ENCODE measurements at regions not wholly inside any gene's neighbourhood (a gene's known extent, or its start where the extent isn't known, plus 50 kb on each side); places are given as distances from the start of the nearest gene placed in this dataset.

GRCh38 chr2:82000606-82001005 lies 1696.1 kb upstream of the LRRTM1 start:
- no peaks in the 10 kb centered on the region for H3K4me1 ChIP-seq (ENCODE audit: control insufficient read depth, insufficient read depth, low read length, unreplicated experiment)
- H3K27me3 ChIP-seq (ENCODE audit: insufficient read depth, low read length), result no peaks in the 10 kb centered on the region
- H2AFZ ChIP-seq (ENCODE audit: low read length, unreplicated experiment), result no peak overlapping the region
- H3K79me2 ChIP-seq (ENCODE audit: control insufficient read depth, insufficient read depth, low read length, unreplicated experiment), result no peaks in the 10 kb centered on the region
- no peak overlapping the region for H3K27ac ChIP-seq (ENCODE audit: low read depth, low read length)
- H3K36me3 ChIP-seq (ENCODE audit: insufficient read depth, low read length), result no peaks in the 10 kb centered on the region
- no peak overlapping the region for H3K4me3 ChIP-seq (ENCODE audit: low read depth, low read length)

GRCh38 chr2:81996332-81996731 lies 1691.8 kb upstream of the LRRTM1 start:
- no peaks in the 10 kb centered on the region for H3K79me2 ChIP-seq (ENCODE audit: control insufficient read depth, insufficient read depth, low read length, unreplicated experiment)
- no peak overlapping the region for H2AFZ ChIP-seq (ENCODE audit: low read length, unreplicated experiment)
- H3K36me3 ChIP-seq (ENCODE audit: insufficient read depth, low read length), result no peaks in the 10 kb centered on the region
- no peak overlapping the region for H3K4me3 ChIP-seq (ENCODE audit: low read depth, low read length)
- H3K27ac ChIP-seq (ENCODE audit: low read depth, low read length), result no peak overlapping the region
- H3K27me3 ChIP-seq (ENCODE audit: insufficient read depth, low read length), result no peaks in the 10 kb centered on the region
- H3K4me1 ChIP-seq (ENCODE audit: control insufficient read depth, insufficient read depth, low read length, unreplicated experiment), result no peaks in the 10 kb centered on the region

GRCh38 chr2:81991282-81991681 lies 1686.7 kb upstream of the LRRTM1 start:
- no peak overlapping the region for H2AFZ ChIP-seq (ENCODE audit: low read length, unreplicated experiment)
- no peaks in the 10 kb centered on the region for H3K79me2 ChIP-seq (ENCODE audit: control insufficient read depth, insufficient read depth, low read length, unreplicated experiment)
- no peaks in the 10 kb centered on the region for H3K27me3 ChIP-seq (ENCODE audit: insufficient read depth, low read length)

GRCh38 chr2:81987370-81987769 lies 1682.8 kb upstream of the LRRTM1 start:
- Histone ChIP-seq H3K36me3 (ENCODE audit: insufficient read depth, low read length) (no peaks in the 10 kb centered on the region), H3K4me1 (ENCODE audit: control insufficient read depth, insufficient read depth, low read length, unreplicated experiment) (no peaks in the 10 kb centered on the region), H3K27me3 (ENCODE audit: insufficient read depth, low read length) (no peaks in the 10 kb centered on the region), H3K27ac (ENCODE audit: low read depth, low read length) (no peak overlapping the region), H3K4me3 (ENCODE audit: low read depth, low read length) (no peak overlapping the region), H2AFZ (ENCODE audit: low read length, unreplicated experiment) (no peak overlapping the region), H3K79me2 (ENCODE audit: control insufficient read depth, insufficient read depth, low read length, unreplicated experiment) (no peaks in the 10 kb centered on the region)

More at GRCh38 chr2:81991282-81991681, 1686.7 kb upstream of the LRRTM1 start:
- Histone ChIP-seq H3K36me3 (ENCODE audit: insufficient read depth, low read length) (no peaks in the 10 kb centered on the region), H3K4me3 (ENCODE audit: low read depth, low read length) (no peak overlapping the region), H3K4me1 (ENCODE audit: control insufficient read depth, insufficient read depth, low read length, unreplicated experiment) (no peaks in the 10 kb centered on the region), H3K27ac (ENCODE audit: low read depth, low read length) (no peak overlapping the region)

- Histone ChIP-seq H3K27ac (ENCODE audit: low read depth, low read length) (no peak overlapping the region), H3K27me3 (ENCODE audit: insufficient read depth, low read length) (no peaks in the 10 kb centered on the region), H3K4me3 (ENCODE audit: low read depth, low read length) (no peak overlapping the region), H2AFZ (ENCODE audit: low read length, unreplicated experiment) (no peak overlapping the region), H3K4me1 (ENCODE audit: control insufficient read depth, insufficient read depth, low read length, unreplicated experiment) (no peaks in the 10 kb centered on the region), H3K79me2 (ENCODE audit: control insufficient read depth, insufficient read depth, low read length, unreplicated experiment) (no peaks in the 10 kb centered on the region), H3K36me3 (ENCODE audit: insufficient read depth, low read length) (no peaks in the 10 kb centered on the region)
These were observed 1680.6 kb upstream of the LRRTM1 start for GRCh38 chr2:81984969-81985637.

- H3K79me2 ChIP-seq (ENCODE audit: control insufficient read depth, insufficient read depth, low read length, unreplicated experiment), result no peaks in the 10 kb centered on the region
- no peaks in the 10 kb centered on the region for H3K4me1 ChIP-seq (ENCODE audit: control insufficient read depth, insufficient read depth, low read length, unreplicated experiment)
- H3K36me3 ChIP-seq (ENCODE audit: insufficient read depth, low read length), result no peaks in the 10 kb centered on the region
- H3K27ac ChIP-seq (ENCODE audit: low read depth, low read length), result no peak overlapping the region
- H3K4me3 ChIP-seq (ENCODE audit: low read depth, low read length), result no peak overlapping the region
- H2AFZ ChIP-seq (ENCODE audit: low read length, unreplicated experiment), result no peak overlapping the region
- H3K27me3 ChIP-seq (ENCODE audit: insufficient read depth, low read length), result no peaks in the 10 kb centered on the region
These were observed 1677.0 kb upstream of the LRRTM1 start for GRCh38 chr2:81981585-81981984.

GRCh38 chr2:81979086-81979485 lies 1674.5 kb upstream of the LRRTM1 start:
- Histone ChIP-seq H3K4me1 (ENCODE audit: control insufficient read depth, insufficient read depth, low read length, unreplicated experiment) (no peaks in the 10 kb centered on the region), H3K27ac (ENCODE audit: low read depth, low read length) (no peak overlapping the region), H3K79me2 (ENCODE audit: control insufficient read depth, insufficient read depth, low read length, unreplicated experiment) (no peaks in the 10 kb centered on the region), H3K27me3 (ENCODE audit: insufficient read depth, low read length) (no peaks in the 10 kb centered on the region), H2AFZ (ENCODE audit: low read length, unreplicated experiment) (no peak overlapping the region), H3K36me3 (ENCODE audit: insufficient read depth, low read length) (no peaks in the 10 kb centered on the region), H3K4me3 (ENCODE audit: low read depth, low read length) (no peak overlapping the region)

GRCh38 chr2:81976998-81977397 lies 1672.4 kb upstream of the LRRTM1 start:
- Histone ChIP-seq H2AFZ (ENCODE audit: low read length, unreplicated experiment) (no peak overlapping the region), H3K27me3 (ENCODE audit: insufficient read depth, low read length) (no peaks in the 10 kb centered on the region), H3K79me2 (ENCODE audit: control insufficient read depth, insufficient read depth, low read length, unreplicated experiment) (no peaks in the 10 kb centered on the region)

GRCh38 chr2:81974216-81974615 lies 1669.7 kb upstream of the LRRTM1 start:
- no peaks in the 10 kb centered on the region for H3K79me2 ChIP-seq (ENCODE audit: control insufficient read depth, insufficient read depth, low read length, unreplicated experiment)
- no peak overlapping the region for H3K27ac ChIP-seq (ENCODE audit: low read depth, low read length)
- no peak overlapping the region for H3K4me3 ChIP-seq (ENCODE audit: low read depth, low read length)
- H3K4me1 ChIP-seq (ENCODE audit: control insufficient read depth, insufficient read depth, low read length, unreplicated experiment), result no peaks in the 10 kb centered on the region
- H3K27me3 ChIP-seq (ENCODE audit: insufficient read depth, low read length), result no peaks in the 10 kb centered on the region
- H3K36me3 ChIP-seq (ENCODE audit: insufficient read depth, low read length), result no peaks in the 10 kb centered on the region
- no peak overlapping the region for H2AFZ ChIP-seq (ENCODE audit: low read length, unreplicated experiment)

More at GRCh38 chr2:81976998-81977397, 1672.4 kb upstream of the LRRTM1 start:
- Histone ChIP-seq H3K27ac (ENCODE audit: low read depth, low read length) (no peak overlapping the region), H3K36me3 (ENCODE audit: insufficient read depth, low read length) (no peaks in the 10 kb centered on the region), H3K4me3 (ENCODE audit: low read depth, low read length) (no peak overlapping the region), H3K4me1 (ENCODE audit: control insufficient read depth, insufficient read depth, low read length, unreplicated experiment) (no peaks in the 10 kb centered on the region)

- H3K4me3 ChIP-seq (ENCODE audit: low read depth, low read length), result no peak overlapping the region
- no peaks in the 10 kb centered on the region for H3K27me3 ChIP-seq (ENCODE audit: insufficient read depth, low read length)
- no peaks in the 10 kb centered on the region for H3K79me2 ChIP-seq (ENCODE audit: control insufficient read depth, insufficient read depth, low read length, unreplicated experiment)
- H3K27ac ChIP-seq (ENCODE audit: low read depth, low read length), result no peak overlapping the region
- no peaks in the 10 kb centered on the region for H3K4me1 ChIP-seq (ENCODE audit: control insufficient read depth, insufficient read depth, low read length, unreplicated experiment)
- H2AFZ ChIP-seq (ENCODE audit: low read length, unreplicated experiment), result no peak overlapping the region
- H3K36me3 ChIP-seq (ENCODE audit: insufficient read depth, low read length), result no peaks in the 10 kb centered on the region
These were observed 1638.3 kb upstream of the LRRTM1 start for GRCh38 chr2:81942876-81943275.

GRCh38 chr2:81942136-81942680 lies 1637.7 kb upstream of the LRRTM1 start:
- H3K4me1 ChIP-seq (ENCODE audit: control insufficient read depth, insufficient read depth, low read length, unreplicated experiment), result no peaks in the 10 kb centered on the region
- H3K79me2 ChIP-seq (ENCODE audit: control insufficient read depth, insufficient read depth, low read length, unreplicated experiment), result no peaks in the 10 kb centered on the region
- H3K27ac ChIP-seq (ENCODE audit: low read depth, low read length), result no peak overlapping the region
- no peaks in the 10 kb centered on the region for H3K36me3 ChIP-seq (ENCODE audit: insufficient read depth, low read length)
- no peaks in the 10 kb centered on the region for H3K27me3 ChIP-seq (ENCODE audit: insufficient read depth, low read length)
- H3K4me3 ChIP-seq (ENCODE audit: low read depth, low read length), result no peak overlapping the region
- H2AFZ ChIP-seq (ENCODE audit: low read length, unreplicated experiment), result no peak overlapping the region
